Osteocyte (in vitro differentiated cells): ENCODE measurements at regions not wholly inside any gene's neighbourhood (a gene's known extent, or its start where the extent isn't known, plus 50 kb on each side); places are given as distances from the start of the nearest gene placed in this dataset.

ENCODE experiments used
- DNase-seq: peaks from one replicate; pipeline ENCODE4 v3.0.0; 2021; ENCODE audit warnings: mixed read lengths; ENCODE audit not compliant: unreplicated experiment; ENCODE audit errors: extremely low spot score
- H3K27ac Mint-ChIP-seq: one replicate; pipeline ENCODE4 v1.8.0; 2021; ENCODE audit warnings: mild to moderate bottlenecking, mixed read lengths; ENCODE audit not compliant: unreplicated experiment
- H3K27me3 Mint-ChIP-seq: one replicate; pipeline ENCODE4 v1.8.0; 2021; ENCODE audit warnings: mixed read lengths; ENCODE audit not compliant: unreplicated experiment
- H3K36me3 Mint-ChIP-seq: one replicate; pipeline ENCODE4 v1.8.0; 2021; ENCODE audit warnings: mixed read lengths; ENCODE audit not compliant: unreplicated experiment
- H3K4me1 Mint-ChIP-seq: one replicate; pipeline ENCODE4 v1.8.0; 2021; ENCODE audit warnings: mixed read lengths; ENCODE audit not compliant: unreplicated experiment
- H3K4me3 Mint-ChIP-seq: one replicate; pipeline ENCODE4 v1.8.0; 2021; ENCODE audit warnings: mild to moderate bottlenecking, moderate library complexity, mixed read lengths; ENCODE audit not compliant: unreplicated experiment
- H3K9me3 Mint-ChIP-seq: one replicate; pipeline ENCODE4 v1.8.0; 2021; ENCODE audit warnings: mixed read lengths; ENCODE audit not compliant: unreplicated experiment
- CTCF ChIP-seq: fragments of 200-600 bp; sonication (generic); IDR thresholded peaks from 2 replicates; pipeline ENCODE4 v1.5.0; 2021; ENCODE audit warnings: antibody characterized with exemption, mild to moderate bottlenecking, moderate library complexity

GRCh38 chr5:125201446-125202052 lies 455.1 kb upstream of the ZNF608 start:
- TF ChIP-seq CTCF = no peak
- no peak overlapping the region for H3K27ac Mint-ChIP-seq
- no peak overlapping the region for H3K4me3 Mint-ChIP-seq
- DNase-seq = no peak
- peaks cover 48% of the 10 kb centered on the region for H3K4me1 Mint-ChIP-seq
- peaks cover 5% of the 10 kb centered on the region for H3K9me3 Mint-ChIP-seq
- H3K36me3 Mint-ChIP-seq = no peaks in the 10 kb centered on the region
- H3K27me3 Mint-ChIP-seq = no peaks in the 10 kb centered on the region

- H3K27ac Mint-ChIP-seq = no peak overlapping the region
- peaks cover 46% of the 10 kb centered on the region for H3K4me1 Mint-ChIP-seq
- no peak for DNase-seq
- no peak for TF ChIP-seq CTCF
- no peaks in the 10 kb centered on the region for H3K27me3 Mint-ChIP-seq
- H3K9me3 Mint-ChIP-seq = peaks cover 5% of the 10 kb centered on the region
- no peaks in the 10 kb centered on the region for H3K36me3 Mint-ChIP-seq
- H3K4me3 Mint-ChIP-seq = no peak overlapping the region
Observed at GRCh38 chr5:125202353-125202752, 455.9 kb upstream of the ZNF608 start.

DNA sequence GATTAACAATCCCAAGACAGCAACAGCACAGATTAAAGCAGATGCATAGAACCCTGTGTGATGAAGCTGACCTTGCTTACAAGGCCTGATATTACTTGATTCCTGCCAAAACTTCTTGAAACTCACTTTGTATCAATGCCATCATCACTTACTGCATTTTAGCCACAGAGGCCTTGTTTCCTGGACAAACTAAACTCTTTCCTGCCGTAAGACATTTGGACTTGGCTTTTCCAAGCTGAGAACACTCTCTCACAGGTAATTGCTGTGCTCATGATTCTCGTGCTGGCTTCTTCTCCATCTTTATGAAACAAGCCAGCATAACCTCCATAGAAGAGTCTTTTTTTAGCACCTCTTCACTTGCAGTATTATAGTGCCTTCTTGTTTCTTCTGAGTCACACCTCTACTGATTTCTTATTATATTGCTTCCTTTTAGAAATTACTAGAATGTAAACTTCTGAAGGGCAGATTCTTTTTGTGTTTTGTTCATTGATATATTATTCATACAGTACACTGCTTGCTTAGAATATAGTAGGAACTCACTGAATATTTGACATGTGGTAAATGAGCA lies 456.5 kb upstream of the ZNF608 start:
- Mint-ChIP-seq H3K27me3 (no peaks in the 10 kb centered on the region), H3K9me3 (peaks cover 5% of the 10 kb centered on the region), H3K36me3 (no peaks in the 10 kb centered on the region), H3K4me3 (no peak overlapping the region), H3K27ac (no peak overlapping the region), H3K4me1 (peaks cover 42% of the 10 kb centered on the region)
- DNase-seq = no peak
- no peak for TF ChIP-seq CTCF

- H3K36me3 Mint-ChIP-seq = no peaks in the 10 kb centered on the region
- no peak for DNase-seq
- H3K9me3 Mint-ChIP-seq = peaks cover 5% of the 10 kb centered on the region
- TF ChIP-seq CTCF = no peak
- no peak overlapping the region for H3K27ac Mint-ChIP-seq
- no peak overlapping the region for H3K4me3 Mint-ChIP-seq
- H3K4me1 Mint-ChIP-seq = peaks cover 32% of the 10 kb centered on the region
- H3K27me3 Mint-ChIP-seq = no peaks in the 10 kb centered on the region
Observed at GRCh38 chr5:125203912-125204311, 457.5 kb upstream of the ZNF608 start.

- Mint-ChIP-seq H3K4me3 (no peak overlapping the region), H3K4me1 (peaks cover 15% of the 10 kb centered on the region), H3K27me3 (no peaks in the 10 kb centered on the region), H3K27ac (no peak overlapping the region), H3K9me3 (peaks cover 5% of the 10 kb centered on the region), H3K36me3 (no peaks in the 10 kb centered on the region)
- no peak for TF ChIP-seq CTCF
- no peak for DNase-seq
Observed at GRCh38 chr5:125205601-125206225, 459.3 kb upstream of the ZNF608 start.
